Left ventricle myocardium inferior (tissue), 1 donor: ENCODE measurements at regions not wholly inside any gene's neighbourhood (a gene's known extent, or its start where the extent isn't known, plus 50 kb on each side); places are given as distances from the start of the nearest gene placed in this dataset.

Experiments
- DNase-seq: peaks from one replicate; pipeline ENCODE4 v3.0.0-alpha.2; 2020
- H3K27ac ChIP-seq: fragments of 200-600 bp; replicated peaks from 2 replicates; pipeline ENCODE4 v1.8.0; 2021
- H3K27me3 ChIP-seq: fragments of 200-600 bp; 2 replicates; pipeline ENCODE4 v1.8.0; 2021; ENCODE audit warnings: low read depth
- H3K36me3 ChIP-seq: fragments of 200-600 bp; 2 replicates; pipeline ENCODE4 v1.8.0; 2021
- H3K4me1 ChIP-seq: fragments of 200-600 bp; 2 replicates; pipeline ENCODE4 v1.8.0; 2021
- H3K4me3 ChIP-seq: fragments of 200-600 bp; 2 replicates; pipeline ENCODE4 v1.8.0; 2021; ENCODE audit warnings: mild to moderate bottlenecking, moderate library complexity
- H3K9me3 ChIP-seq: fragments of 200-600 bp; replicated peaks from 2 replicates; pipeline ENCODE4 v1.8.0; 2021
- CTCF ChIP-seq: fragments of 200-600 bp; IDR thresholded peaks from 2 replicates; pipeline ENCODE4 v1.8.0; 2021; ENCODE audit warnings: antibody characterized with exemption, mild to moderate bottlenecking, borderline replicate concordance
- intact Hi-C: fragments of 100-400 bp; cut with micrococcal nuclease; formaldehyde crosslinking; loops from one replicate; pipeline ENCODE4 v1.11.0; 2022
- donor health status: DM: no; HTN: yes; CAD: no; lungs with severe emphysema.

- Histone ChIP-seq H3K36me3 (no peaks in the 10 kb centered on the region), H3K27ac (no peak overlapping the region), H3K4me1 (peaks cover 28% of the 10 kb centered on the region), H3K9me3 (peaks cover 5% of the 10 kb centered on the region), H3K27me3 (no peaks in the 10 kb centered on the region), H3K4me3 (no peak overlapping the region)
- DNase-seq = no peak
- no peak for TF ChIP-seq CTCF
- intact Hi-C loops = no loop called here
These were observed 139.0 kb upstream of the MKLN1 start for GRCh38 chr7:131188367-131189339.

GRCh38 chr7:131189488-131189887 lies 138.2 kb upstream of the MKLN1 start:
- Histone ChIP-seq H3K27ac (no peak overlapping the region), H3K36me3 (no peaks in the 10 kb centered on the region), H3K4me3 (no peak overlapping the region), H3K4me1 (peaks cover 21% of the 10 kb centered on the region), H3K9me3 (peaks cover 5% of the 10 kb centered on the region), H3K27me3 (no peaks in the 10 kb centered on the region)
- intact Hi-C loops = no loop called here
- DNase-seq = no peak
- TF ChIP-seq CTCF = no peak

- no peak for DNase-seq
- Histone ChIP-seq H3K4me1 (peaks cover 20% of the 10 kb centered on the region), H3K27me3 (no peaks in the 10 kb centered on the region), H3K36me3 (no peaks in the 10 kb centered on the region), H3K9me3 (peaks cover 5% of the 10 kb centered on the region), H3K4me3 (no peak overlapping the region), H3K27ac (no peak overlapping the region)
- no peak for TF ChIP-seq CTCF
- intact Hi-C loops = loop anchor here (10.0 kb wide), 1 partner anchor 125 kb away; no protein-coding TSS in a partner anchor
These were observed 137.5 kb upstream of the MKLN1 start for GRCh38 chr7:131190146-131190545.

GRCh38 chr7:131190581-131190980 lies 137.1 kb upstream of the MKLN1 start:
- intact Hi-C loops = loop anchor here (10.0 kb wide), 1 partner anchor 124 kb away; no protein-coding TSS in a partner anchor
- no peak for TF ChIP-seq CTCF
- DNase-seq = no peak
- H3K9me3 ChIP-seq = peaks cover 5% of the 10 kb centered on the region
- H3K4me3 ChIP-seq = no peak overlapping the region
- H3K4me1 ChIP-seq = peaks cover 20% of the 10 kb centered on the region
- H3K27ac ChIP-seq = peak overlapping the region; percentile 23
- H3K36me3 ChIP-seq = no peaks in the 10 kb centered on the region
- H3K27me3 ChIP-seq = no peaks in the 10 kb centered on the region

- DNase-seq = no peak
- H3K9me3 ChIP-seq = no peaks in the 10 kb centered on the region
- H3K36me3 ChIP-seq = no peaks in the 10 kb centered on the region
- no peak for TF ChIP-seq CTCF
- intact Hi-C loops = loop anchor here (10.0 kb wide), 1 partner anchor 121 kb away; no protein-coding TSS in a partner anchor
- H3K4me3 ChIP-seq = no peak overlapping the region
- peaks cover 6% of the 10 kb centered on the region for H3K4me1 ChIP-seq
- no peaks in the 10 kb centered on the region for H3K27me3 ChIP-seq
- H3K27ac ChIP-seq = no peak overlapping the region
These were observed 133.4 kb upstream of the MKLN1 start for GRCh38 chr7:131194070-131194865.
